22Rv1 (cell line): ENCODE measurements at regions not wholly inside any gene's neighbourhood (a gene's known extent, or its start where the extent isn't known, plus 50 kb on each side); places are given as distances from the start of the nearest gene placed in this dataset.

Experiments
- H3K27ac ChIP-seq: fragments of 450-650 bp; 2 replicates; pipeline ENCODE4 v1.5.1; 2017
- CTCF ChIP-seq: fragments of 450-650 bp; IDR thresholded peaks from 2 replicates; pipeline ENCODE4 v1.5.1; 2017; ENCODE audit warnings: mild to moderate bottlenecking
- ZFX ChIP-seq: fragments of 450-650 bp; IDR thresholded peaks from 2 replicates; pipeline ENCODE4 v1.6.1; 2017; ENCODE audit warnings: antibody characterized with exemption, borderline replicate concordance

- peak overlapping the region; percentile 59; the same call in 1 of the 2 replicates for H3K27ac ChIP-seq
- TF ChIP-seq CTCF (no peak), ZFX (no peak)
These were observed 99.9 kb downstream of the MACIR start for GRCh38 chr5:103358305-103358995.

- H3K27ac ChIP-seq, result no peak overlapping the region
- no peak for TF ChIP-seq CTCF
- no peak for TF ChIP-seq ZFX
These were observed 99.1 kb downstream of the MACIR start for GRCh38 chr5:103357636-103358035.

GRCh38 chr5:103356350-103357091 is 98.0 kb downstream of the MACIR start:
- H3K27ac ChIP-seq, result no peak overlapping the region

GRCh38 chr5:103355579-103355978 is 97.0 kb downstream of the MACIR start:
- no peak for TF ChIP-seq CTCF
- TF ChIP-seq ZFX, result no peak
- H3K27ac ChIP-seq, result no peak overlapping the region

More at GRCh38 chr5:103356350-103357091, 98.0 kb downstream of the MACIR start:
- TF ChIP-seq ZFX (no peak), CTCF (no peak)

- no peak for TF ChIP-seq ZFX
- TF ChIP-seq CTCF, result no peak
- no peak overlapping the region for H3K27ac ChIP-seq
These were observed 95.9 kb downstream of the MACIR start for GRCh38 chr5:103354446-103354845.

- no peak overlapping the region for H3K27ac ChIP-seq
- TF ChIP-seq ZFX (no peak), CTCF (no peak)
These were observed 95.0 kb downstream of the MACIR start for GRCh38 chr5:103353581-103353980.

- TF ChIP-seq CTCF (no peak), ZFX (no peak)
- no peak overlapping the region for H3K27ac ChIP-seq
These were observed 89.3 kb downstream of the MACIR start for GRCh38 chr5:103347716-103348423.
